Activated B cell treated with CpG ODN at 0.5 μM for 24 hours (primary cell): ENCODE measurements at regions not wholly inside any gene's neighbourhood (a gene's known extent, or its start where the extent isn't known, plus 50 kb on each side); places are given as distances from the start of the nearest gene placed in this dataset.

Experiments
- ATAC-seq: fragments of 200-7000 bp; cut with Tn5 transposase; one replicate; pipeline ENCODE4 v1.10.0; 2021; ENCODE audit warnings: low read depth, mild to moderate bottlenecking, moderate library complexity
- CTCF ChIA-PET: fragments of 350-600 bp; sonication (Branson Sonifier 250); formaldehyde crosslinking; loops from one replicate; lab custom pipeline; 2021; ENCODE audit warnings: antibody characterized with exemption; lab: Charles Lee
- POLR2A ChIA-PET: fragments of 350-600 bp; sonication (Branson Sonifier 250); formaldehyde crosslinking; loops from one replicate; lab custom pipeline; 2021; ENCODE audit warnings: antibody characterized with exemption; lab: Charles Lee
- DNase-seq: peaks from one replicate; pipeline ENCODE4 v3.0.0; 2022
- H3K27ac Mint-ChIP-seq: one replicate; pipeline ENCODE4 v1.8.0; 2020; ENCODE audit warnings: mixed read lengths
- H3K27me3 Mint-ChIP-seq: one replicate; pipeline ENCODE4 v1.8.0; 2021; ENCODE audit warnings: mixed read lengths
- H3K36me3 Mint-ChIP-seq: one replicate; pipeline ENCODE4 v1.8.0; 2021; ENCODE audit warnings: low read depth, mixed read lengths
- H3K4me1 Mint-ChIP-seq: one replicate; pipeline ENCODE4 v1.8.0; 2021; ENCODE audit warnings: mixed read lengths
- H3K4me3 Mint-ChIP-seq: one replicate; pipeline ENCODE4 v1.8.0; 2020; ENCODE audit warnings: mild to moderate bottlenecking, mixed read lengths
- H3K9me3 Mint-ChIP-seq: one replicate; pipeline ENCODE4 v1.8.0; 2020; ENCODE audit warnings: mixed read lengths
- intact Hi-C: fragments of 100-400 bp; cut with micrococcal nuclease; formaldehyde crosslinking; loops from one replicate; pipeline ENCODE4 v1.15.1; 2024
- TF ChIP-seq, protein P1 (sequence below): fragments of 200-600 bp; IDR thresholded peaks from one replicate; pipeline ENCODE4 v1.8.0; 2022; ENCODE audit warnings: antibody characterized with exemption, mild to moderate bottlenecking

DNA sequence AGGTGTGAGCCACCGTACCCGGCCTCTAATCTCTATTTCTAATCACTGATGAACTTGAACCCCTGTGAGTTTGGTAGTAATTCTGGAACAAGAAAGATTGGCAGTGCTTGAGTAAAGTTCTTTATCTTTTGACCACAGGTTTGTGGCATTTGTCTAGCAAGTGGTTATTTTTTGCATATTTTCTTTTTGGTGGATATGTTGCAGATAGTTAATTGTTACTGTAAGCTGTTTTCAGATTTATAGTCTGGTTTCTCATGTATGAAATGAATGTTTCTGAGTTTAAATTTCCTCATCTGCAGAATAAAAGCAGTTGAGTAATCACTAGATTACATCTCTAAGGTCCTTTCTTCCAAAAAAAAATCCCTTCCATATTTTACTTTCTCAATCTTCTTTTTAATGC is 105.2 kb downstream of the GASK1B start:
- no peaks in the 10 kb centered on the region for H3K9me3 Mint-ChIP-seq
- ChIA-PET POLR2A (no interaction called here), CTCF (no interaction called here)
- TF ChIP-seq, protein P1, sequence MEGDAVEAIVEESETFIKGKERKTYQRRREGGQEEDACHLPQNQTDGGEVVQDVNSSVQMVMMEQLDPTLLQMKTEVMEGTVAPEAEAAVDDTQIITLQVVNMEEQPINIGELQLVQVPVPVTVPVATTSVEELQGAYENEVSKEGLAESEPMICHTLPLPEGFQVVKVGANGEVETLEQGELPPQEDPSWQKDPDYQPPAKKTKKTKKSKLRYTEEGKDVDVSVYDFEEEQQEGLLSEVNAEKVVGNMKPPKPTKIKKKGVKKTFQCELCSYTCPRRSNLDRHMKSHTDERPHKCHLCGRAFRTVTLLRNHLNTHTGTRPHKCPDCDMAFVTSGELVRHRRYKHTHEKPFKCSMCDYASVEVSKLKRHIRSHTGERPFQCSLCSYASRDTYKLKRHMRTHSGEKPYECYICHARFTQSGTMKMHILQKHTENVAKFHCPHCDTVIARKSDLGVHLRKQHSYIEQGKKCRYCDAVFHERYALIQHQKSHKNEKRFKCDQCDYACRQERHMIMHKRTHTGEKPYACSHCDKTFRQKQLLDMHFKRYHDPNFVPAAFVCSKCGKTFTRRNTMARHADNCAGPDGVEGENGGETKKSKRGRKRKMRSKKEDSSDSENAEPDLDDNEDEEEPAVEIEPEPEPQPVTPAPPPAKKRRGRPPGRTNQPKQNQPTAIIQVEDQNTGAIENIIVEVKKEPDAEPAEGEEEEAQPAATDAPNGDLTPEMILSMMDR: no peak
- no peak overlapping the region for H3K4me3 Mint-ChIP-seq
- no peaks in the 10 kb centered on the region for H3K27me3 Mint-ChIP-seq
- H3K27ac Mint-ChIP-seq: no peak overlapping the region
- no peaks in the 10 kb centered on the region for H3K4me1 Mint-ChIP-seq
- intact Hi-C loops: no loop called here
- no peaks in the 10 kb centered on the region for H3K36me3 Mint-ChIP-seq
- DNase-seq (no peak), ATAC-seq (no peak)

DNA sequence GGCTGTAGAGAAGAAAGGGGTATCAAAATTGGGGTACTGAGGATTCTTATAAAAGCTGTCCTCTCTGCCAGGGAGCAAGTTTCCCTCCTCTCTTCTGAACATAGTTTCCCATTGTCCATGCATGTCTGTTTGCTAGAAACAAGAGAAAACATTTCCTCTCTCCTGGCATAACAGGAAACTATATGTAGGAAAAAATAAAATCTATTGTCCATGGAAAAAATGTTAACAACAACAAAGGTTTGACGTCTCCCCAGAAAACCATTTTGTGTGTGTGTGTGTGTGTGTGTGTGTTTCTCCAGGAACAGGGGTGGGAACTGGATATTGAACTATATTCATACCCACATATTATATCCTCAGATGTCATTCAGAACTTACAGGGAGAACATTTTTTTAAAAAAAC is 107.2 kb downstream of the GASK1B start:
- POLR2A ChIA-PET: no interaction called here
- H3K27ac Mint-ChIP-seq: no peak overlapping the region
- DNase-seq (no peak), ATAC-seq (no peak)
- H3K4me1 Mint-ChIP-seq: no peaks in the 10 kb centered on the region
- H3K9me3 Mint-ChIP-seq: no peaks in the 10 kb centered on the region
- TF ChIP-seq, protein P1: no peak
- CTCF ChIA-PET: no interaction called here
- H3K36me3 Mint-ChIP-seq: no peaks in the 10 kb centered on the region
- no peaks in the 10 kb centered on the region for H3K27me3 Mint-ChIP-seq
- intact Hi-C loops: no loop called here
- no peak overlapping the region for H3K4me3 Mint-ChIP-seq

DNA sequence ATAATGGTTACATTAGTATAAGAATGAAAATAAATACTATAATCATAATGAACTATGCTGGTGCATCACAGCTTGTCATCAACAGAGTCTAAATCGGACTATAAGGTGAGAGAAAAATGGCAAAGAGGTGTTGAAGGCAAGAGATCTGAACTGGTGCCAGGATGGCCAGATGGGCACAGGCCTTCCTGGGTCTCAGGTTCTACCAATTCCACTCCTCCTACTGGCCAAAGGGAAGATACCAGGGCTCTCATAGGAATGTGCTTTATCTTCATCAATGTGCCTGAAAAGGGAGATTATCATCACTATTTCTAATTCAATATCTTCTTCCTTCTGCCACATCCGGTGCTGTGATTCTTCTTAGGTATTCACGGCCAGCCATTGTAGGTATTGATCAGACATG is 107.6 kb downstream of the GASK1B start:
- ChIA-PET CTCF (no interaction called here), POLR2A (no interaction called here)
- intact Hi-C loops: no loop called here
- Mint-ChIP-seq H3K27ac (no peak overlapping the region), H3K9me3 (no peaks in the 10 kb centered on the region), H3K36me3 (no peaks in the 10 kb centered on the region), H3K27me3 (no peaks in the 10 kb centered on the region), H3K4me3 (no peak overlapping the region), H3K4me1 (no peaks in the 10 kb centered on the region)
- TF ChIP-seq, protein P1: no peak
- DNase-seq (no peak), ATAC-seq (no peak)

DNA sequence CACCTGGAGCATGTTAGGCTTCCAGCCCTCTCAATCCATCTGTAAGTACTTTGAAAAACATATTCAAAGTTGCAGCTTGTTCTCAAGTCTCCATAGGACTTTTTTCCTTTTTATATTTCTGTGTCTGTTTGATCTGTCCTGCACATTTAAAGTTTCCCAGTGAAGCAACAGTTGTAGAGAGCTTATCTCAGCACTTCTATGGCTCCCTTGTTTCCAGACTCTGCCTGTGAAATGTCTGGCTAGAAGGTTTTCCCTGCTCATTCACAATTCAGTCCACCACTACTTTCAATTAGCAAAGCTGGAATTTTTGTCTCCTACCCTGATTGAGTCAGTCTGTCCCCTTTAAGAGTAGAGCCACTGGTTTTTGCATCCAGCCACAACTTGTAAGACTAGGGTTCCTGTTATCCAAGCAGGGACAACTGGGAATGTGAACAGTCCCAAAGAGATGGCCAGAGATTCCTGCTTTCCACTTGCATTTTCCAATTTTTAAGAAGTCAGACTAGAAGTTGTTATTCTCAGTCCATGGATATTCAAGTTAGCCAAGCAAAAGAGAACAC is 116.1 kb downstream of the GASK1B start:
- Mint-ChIP-seq H3K27ac (no peak overlapping the region), H3K4me1 (no peaks in the 10 kb centered on the region), H3K27me3 (no peaks in the 10 kb centered on the region), H3K9me3 (no peaks in the 10 kb centered on the region), H3K4me3 (no peak overlapping the region), H3K36me3 (no peaks in the 10 kb centered on the region)
- DNase-seq (no peak), ATAC-seq (no peak)
- ChIA-PET CTCF (no interaction called here), POLR2A (no interaction called here)
- TF ChIP-seq, protein P1: no peak
- intact Hi-C loops: no loop called here

DNA sequence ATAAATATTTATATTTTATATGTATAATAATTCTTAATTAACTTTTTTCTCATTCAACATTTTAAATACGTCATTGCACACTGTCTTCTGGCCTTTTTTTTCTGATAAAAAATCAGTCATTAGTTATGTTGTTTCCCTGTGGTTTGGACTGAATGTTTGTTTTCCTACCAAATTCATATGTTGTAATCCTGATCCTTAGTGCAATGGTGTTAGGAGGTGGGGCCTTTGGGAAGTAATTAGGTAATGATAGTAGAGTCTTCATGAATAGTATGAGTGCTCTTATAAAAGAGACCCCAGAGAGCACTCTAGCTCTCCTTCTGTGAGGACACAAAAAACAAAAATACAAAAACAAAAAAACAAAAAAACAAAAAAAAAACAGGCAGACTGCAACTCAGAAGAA is 117.2 kb downstream of the GASK1B start:
- CTCF ChIA-PET: no interaction called here
- TF ChIP-seq, protein P1: no peak
- DNase-seq: no peak
- intact Hi-C loops: no loop called here
- no peak for ATAC-seq
- no peaks in the 10 kb centered on the region for H3K36me3 Mint-ChIP-seq
- H3K4me3 Mint-ChIP-seq: no peak overlapping the region
- no peak overlapping the region for H3K27ac Mint-ChIP-seq
- H3K9me3 Mint-ChIP-seq: no peaks in the 10 kb centered on the region
- H3K27me3 Mint-ChIP-seq: no peaks in the 10 kb centered on the region
- POLR2A ChIA-PET: no interaction called here
- no peaks in the 10 kb centered on the region for H3K4me1 Mint-ChIP-seq
